HG03439 (cell line): ENCODE measurements at regions not wholly inside any gene's neighbourhood (a gene's known extent, or its start where the extent isn't known, plus 50 kb on each side); places are given as distances from the start of the nearest gene placed in this dataset.

Source experiments
- ATAC-seq: cut with Tn5 transposase; IDR thresholded peaks from one replicate; pipeline ENCODE4 v1.9.1; 2021; ENCODE audit warnings: mild to moderate bottlenecking, moderate library complexity; ENCODE audit not compliant: unreplicated experiment

DNA sequence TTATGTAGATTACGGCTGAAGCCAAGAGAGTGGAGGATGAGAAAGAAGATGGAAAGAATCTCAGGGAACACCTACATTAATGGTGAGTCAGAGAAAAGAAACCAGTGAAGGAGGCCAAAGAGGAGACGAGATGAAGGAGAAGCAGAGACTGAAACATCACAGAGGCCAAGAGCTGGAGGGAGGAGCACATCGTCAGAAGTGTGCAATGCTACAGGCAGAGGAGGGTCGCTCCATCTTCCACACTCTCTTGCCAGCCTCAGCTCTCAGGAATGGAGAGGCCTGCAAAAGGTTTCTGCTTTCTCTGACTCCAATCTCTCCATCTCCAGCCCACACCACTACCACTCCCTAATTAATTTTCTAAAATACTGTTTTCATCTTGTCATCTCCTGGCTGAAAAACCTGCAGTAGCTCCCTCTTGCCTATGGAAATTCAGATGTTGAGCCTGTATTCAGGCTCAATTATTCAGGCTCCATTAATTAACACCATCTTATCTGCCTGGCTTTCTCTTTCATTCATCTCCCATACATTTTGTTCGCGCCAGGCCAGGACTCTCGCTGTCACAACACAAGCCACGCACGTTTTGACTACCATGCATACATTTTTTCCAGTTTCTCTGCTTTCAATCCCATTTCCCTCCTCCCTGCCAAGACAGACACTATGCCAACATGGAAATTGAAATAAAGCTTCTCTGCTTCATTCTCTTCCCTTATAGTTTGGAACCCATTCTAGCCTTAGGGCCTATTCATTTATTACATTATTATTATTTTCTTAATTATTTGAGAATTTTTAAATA lies 165.8 kb downstream of the INHBA start:
- ATAC-seq = no peak

DNA sequence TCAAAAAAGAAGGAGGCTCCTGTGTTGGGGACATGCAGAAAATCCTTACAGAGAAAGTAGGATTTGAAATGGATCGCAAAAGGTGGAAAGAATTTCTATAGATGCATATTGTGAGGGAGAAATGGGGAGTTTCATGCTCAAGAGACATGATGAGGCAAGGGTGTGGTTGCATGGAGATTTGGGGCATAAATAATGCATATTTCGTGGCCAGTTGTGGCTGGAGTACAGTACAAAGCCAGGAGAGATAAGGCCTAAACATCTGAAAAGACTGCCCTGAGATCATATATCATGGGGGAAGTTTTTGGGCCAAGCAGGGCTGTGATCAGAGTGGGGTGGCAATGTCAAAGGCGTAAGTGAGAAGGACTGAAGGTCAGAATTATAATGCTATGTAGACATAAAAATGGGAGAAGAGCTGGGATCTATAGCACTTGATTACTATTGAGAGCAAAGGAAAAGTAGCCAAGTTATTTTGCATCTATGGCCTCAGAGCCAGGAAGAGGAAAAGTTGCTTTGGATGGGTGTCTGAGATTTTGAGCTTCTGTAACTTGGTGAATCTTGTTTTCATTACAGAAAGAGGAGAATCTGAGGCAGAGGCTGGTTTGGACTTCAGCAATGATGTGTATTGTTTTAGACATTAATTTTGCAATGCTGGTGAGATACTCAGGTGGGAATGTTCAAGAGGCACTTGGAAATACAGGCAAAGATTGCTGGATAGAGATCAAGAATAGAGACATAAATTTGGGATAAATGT lies 166.6 kb downstream of the INHBA start:
- no peak for ATAC-seq

DNA sequence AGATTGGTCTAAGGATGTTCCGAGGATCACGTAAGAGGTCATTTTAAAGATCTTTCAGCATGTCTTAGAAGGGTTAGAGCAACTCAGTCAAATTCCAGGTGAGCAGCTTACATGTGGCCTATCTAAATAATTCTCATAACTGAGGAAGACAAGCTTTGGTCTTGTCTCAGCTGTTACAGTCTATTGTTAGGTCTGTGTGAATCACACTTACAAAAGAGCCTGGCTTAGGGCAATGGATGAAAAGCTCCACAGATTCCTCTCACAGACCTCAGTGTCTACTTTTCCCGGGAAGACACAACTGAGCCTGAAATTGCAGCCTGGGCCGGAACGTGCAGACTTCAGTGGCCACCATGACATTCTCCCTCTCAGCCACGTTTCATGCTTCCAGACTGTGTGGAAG lies 173.1 kb downstream of the INHBA start:
- no peak for ATAC-seq

DNA sequence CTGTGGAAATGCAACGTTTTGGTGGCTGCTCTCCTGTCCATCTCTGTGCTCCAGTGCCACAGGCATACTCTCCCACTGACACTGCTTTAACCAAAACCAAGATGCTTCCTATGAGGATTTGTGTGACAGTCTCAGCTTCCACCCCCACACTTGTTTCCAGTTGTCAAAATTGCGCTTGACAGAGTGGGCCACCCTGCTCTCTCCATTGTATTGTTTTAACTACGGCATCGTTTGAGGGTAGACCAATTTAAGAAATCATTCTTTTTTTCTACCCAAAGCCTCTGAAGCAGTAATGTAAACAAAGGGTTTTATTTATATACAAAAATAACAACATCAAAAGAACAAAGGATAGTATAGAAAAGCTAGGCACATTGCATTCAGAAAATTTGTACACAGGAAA lies 178.0 kb downstream of the INHBA start:
- ATAC-seq = no peak

DNA sequence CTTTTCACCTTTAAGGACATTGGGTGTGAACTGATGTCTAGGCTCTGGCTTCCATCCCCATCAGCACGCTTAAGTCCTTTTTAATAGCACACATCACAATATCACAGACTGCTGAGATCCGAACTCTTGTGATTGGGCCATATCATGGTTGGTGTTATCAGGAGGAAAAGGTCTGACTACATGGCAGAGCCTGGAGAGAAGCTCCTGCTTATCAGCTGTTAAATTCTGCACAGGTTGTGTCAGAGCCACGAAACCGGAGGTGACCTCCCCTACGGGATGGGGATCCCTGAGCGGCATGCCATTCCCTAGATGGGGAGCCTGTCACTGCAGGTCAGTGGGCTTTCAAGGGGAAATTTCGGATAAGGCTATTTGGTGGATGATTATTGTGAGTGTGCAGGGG lies 182.4 kb downstream of the INHBA start:
- ATAC-seq = no peak

DNA sequence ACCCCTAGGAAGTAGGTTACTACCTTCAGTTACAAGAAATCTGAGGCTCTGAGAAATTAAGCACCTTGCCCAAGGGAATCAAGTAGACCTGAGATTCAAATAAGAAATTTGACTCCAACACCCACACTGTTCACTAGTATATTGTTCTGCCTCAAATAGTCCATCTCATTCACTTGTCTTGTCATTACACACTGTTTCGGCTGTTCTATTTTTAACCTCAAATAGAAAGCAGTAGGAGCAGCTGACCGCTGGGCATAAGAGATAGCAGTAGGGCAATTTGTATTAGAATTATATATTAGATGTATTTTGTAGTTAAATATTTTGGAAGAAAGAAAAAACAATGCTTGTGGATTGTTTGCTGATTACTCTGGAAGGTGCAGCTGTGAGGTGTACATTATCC lies 185.1 kb downstream of the INHBA start:
- no peak for ATAC-seq

DNA sequence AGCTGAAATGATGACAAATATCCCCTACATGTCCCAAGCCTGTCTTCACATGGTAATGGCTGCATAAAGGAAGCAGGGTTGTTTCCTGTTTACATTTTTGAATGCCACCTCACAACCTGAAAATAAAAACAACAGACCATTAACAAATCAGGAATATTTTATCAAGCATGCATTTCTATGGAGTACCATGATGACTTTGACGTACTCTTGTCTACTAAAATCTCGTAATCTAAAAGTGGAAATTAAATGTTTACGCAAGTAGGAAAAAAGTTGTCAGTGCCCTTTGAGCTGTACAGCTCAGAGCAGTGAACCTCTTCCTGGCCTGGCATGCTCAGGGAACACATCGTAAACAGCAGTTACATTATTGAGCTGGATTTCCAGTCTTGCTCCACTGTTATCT lies 194.1 kb downstream of the INHBA start:
- no peak for ATAC-seq

DNA sequence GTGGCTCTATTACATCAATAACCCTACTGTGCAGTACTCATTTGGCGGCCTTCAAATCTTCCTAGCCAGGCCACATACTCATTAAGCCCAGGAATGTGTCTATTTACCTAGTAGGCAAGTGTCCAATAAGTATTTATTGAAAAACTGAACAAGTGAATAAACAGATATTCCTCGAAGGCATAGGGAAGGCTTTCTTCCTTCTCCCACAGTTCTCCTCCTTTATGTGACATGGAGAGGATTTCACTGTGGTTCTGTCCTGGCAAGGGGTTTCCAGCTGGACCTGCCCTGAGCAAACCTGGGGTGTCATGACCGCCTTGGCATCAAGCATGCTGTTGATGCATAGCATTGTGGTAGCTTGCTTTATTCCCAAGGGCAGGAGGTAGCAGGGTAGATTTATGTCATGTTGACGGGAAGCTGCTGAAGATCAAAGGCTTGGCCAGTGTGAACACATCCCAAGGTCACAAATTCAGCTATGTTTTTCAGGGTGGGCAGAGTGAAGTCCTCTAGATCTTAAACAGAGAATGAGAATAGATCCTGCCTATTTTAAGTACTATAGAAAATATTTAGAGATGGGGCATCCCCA lies 195.1 kb downstream of the INHBA start:
- no peak for ATAC-seq

DNA sequence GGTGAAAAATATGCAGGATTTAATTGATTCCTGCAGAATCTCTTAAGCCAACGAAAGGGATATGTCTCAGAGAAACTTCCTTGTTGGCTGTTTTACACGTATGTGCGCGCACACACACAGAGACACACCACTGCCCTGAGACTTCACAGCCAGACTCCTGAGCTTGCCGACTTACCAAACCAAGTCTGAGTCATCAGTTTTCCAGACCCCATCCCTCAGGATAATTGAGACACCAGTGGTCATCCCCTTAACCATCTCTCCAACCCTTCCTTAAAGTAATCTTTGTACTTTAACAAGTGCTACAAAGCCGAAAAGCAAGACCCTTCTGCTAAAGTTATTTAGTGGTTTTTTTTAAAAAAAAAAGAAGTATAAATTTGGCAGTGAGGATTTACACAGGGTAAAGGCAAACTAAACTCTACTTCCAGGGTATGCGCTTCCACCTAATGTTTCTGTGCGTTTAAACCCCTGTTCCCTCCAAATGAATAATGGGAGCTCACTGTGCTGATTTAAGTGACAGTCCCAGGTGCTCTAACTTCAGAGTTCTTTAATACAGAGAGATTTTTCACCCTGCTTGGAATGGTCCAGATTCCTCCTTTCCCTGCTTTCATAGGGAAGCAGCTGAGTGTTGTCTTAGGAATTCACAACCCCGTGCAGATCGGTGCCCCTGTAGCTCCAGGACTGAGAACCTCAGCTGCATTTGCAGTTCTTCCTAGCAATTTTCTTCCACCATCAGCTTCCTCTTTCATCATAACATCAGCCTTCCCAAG lies 198.5 kb downstream of the INHBA start:
- ATAC-seq = no peak

DNA sequence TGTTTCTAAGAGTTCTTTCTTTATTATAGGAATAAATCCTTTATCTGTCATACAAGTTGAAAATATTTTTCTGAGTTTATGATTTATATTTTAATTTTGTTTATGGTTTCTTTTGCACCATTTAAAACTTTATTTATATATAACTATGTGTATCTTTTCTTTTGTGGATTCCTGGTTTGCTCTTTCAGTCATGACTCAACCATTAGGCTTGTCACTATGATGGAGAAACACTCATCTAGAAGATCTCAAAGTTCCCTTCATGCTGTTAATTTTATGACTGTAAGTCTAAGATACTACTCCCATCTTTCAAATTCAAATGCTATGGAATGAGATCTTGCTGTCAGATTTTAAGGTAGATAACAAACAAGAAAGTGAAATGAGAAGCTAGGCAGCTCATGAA lies 199.5 kb downstream of the INHBA start:
- ATAC-seq = no peak

DNA sequence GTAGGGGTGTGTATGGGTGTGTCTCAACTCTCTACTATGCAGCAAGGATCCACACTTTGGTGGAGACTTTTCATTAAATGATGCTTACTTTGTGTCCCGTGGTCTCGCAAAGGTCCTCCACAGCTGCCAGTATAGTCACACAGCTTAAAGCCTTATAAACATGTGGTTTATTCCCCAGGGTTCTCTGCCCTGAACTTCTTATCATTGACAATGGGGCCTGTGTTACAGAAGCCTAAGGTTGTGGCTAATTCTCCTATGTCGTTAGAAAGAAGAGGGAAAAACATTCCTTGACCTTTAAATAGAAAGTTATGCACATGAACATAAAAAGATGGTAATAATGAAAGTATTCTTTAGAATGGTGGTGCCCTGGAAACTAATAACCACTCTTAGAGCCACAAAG lies 201.4 kb downstream of the INHBA start:
- no peak for ATAC-seq

DNA sequence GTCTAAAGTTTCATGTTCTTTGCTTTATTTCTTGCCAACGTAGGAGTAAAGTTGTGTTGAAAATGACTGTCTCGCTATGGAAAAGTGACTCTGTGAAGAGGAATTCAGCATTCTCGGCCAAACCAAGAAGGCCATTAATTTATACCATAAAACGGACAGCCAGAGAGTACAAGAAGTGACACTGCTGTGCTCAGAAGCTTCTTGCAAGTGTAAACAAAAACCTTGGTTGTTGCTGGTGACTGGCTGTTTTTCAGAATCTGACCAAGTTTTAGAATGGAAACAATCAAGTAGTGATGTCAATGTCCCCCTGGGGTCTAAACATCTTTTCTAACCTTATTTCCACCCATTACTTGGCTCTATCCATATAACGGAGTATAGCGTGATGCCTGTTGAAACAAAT lies 201.9 kb downstream of the INHBA start:
- ATAC-seq = no peak

DNA sequence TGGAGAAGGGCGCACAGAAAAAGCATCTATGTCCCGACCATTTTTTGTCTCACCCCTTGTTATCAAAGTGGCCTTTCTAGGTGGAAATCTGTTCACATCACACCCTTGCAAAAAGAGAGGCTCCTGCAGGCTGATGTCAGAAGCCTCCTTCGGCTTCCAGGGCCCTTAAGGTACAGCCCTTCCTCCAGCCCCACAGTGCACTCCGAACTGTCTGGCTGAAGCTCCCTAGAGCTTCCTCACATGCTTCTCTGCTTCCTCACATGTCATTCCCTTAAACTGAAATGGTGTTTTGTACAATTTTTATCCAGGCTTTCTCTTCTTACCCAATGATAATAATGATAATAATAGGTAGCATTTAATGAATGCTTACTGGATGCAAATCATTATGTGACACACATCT lies 210.3 kb downstream of the INHBA start:
- no peak for ATAC-seq

DNA sequence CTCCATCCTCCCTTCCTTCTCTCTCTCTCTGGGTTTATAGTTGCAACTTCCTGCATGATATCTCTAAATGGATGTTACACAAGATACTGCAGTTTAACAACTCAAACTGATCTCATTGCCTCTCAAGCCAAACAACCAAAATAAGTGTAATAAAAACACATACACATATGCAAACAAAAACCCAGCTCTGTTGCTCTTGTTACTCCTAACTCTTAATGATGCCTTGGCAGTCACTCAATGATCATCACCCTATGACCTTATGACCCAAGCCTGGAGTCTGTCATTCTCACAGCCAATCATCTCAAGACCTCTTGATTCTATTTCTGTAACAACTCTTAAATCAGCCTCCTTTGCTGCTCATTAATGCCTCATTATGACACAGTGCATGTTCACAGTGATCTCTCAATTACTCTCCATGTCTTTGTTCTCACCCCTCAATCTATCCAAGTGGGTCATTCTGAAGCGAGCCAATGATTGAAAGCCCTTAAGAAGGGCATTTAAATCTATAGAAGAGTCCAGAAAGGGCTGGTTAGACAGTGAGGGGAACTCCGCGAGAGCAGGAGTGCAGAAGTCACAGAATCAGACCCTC lies 210.9 kb downstream of the INHBA start:
- ATAC-seq = no peak

DNA sequence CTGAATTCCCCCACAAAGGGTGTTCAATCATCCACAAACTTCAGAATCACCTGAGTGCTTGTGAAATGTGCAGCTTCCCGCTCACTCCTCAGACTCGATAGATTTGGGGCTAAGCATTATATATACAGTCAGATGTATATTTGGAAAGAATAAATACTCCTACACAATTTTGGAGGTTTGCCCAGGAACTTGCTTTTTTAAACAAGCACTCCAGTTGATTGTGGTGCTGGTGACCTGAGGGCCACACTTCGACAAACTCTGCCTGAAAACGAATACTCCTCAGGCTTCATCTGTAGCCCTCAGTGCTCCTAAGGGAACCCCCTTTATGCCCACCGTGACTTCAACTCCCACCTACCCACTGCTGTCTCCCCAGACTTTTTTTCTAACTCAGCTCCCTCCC lies 211.6 kb downstream of the INHBA start:
- ATAC-seq = no peak

DNA sequence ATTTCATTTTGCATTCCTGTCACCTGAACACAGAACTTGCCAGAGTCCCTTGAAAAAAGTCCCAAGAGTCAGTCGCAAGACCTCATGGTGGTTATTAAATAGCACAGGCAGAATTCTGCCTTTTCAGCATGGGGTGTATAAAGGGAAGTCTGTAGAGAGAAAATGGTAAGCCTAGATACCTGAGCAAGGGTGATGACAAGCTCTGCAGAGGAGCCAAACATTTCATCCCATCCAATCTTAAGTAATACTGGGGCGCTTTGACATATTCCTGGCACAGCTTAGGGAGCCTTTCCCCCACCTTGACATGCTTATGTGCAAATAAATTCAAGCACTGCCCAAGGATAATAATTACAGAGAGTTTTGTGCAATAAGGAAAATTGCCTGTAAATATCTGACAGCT lies 213.0 kb downstream of the INHBA start:
- no peak for ATAC-seq

DNA sequence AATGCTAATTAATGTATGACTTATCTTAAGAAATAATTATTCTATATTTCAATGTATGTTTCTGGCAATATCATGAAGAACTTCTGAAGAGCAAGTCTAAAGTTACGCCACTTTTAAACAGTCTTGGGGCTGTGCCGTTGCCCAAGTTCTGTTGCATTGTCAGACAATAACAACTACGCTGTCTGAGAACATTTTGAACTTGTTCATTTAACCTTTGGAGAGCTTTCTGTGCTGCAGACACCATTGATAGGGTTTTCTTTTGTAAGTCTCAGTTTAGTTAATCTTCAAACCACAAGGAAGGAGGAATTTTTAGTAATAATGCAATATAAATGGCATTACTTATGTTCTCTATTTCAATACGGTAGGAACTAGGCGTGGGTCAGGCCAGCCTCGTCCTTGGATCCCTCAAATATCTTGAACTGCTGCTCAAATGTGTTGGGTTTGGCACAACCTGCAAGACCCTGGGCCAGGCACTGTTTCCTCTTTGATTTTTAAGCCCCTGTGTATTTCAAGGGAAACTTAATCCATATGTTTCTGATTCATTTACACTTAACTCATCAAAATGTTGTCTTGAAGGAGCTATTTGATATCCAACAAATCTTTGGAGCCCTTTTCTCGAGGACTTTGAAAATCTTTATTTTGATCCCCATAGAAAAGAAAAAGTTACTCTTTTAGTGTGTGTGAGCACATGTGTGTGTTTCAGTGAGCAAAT lies 215.5 kb downstream of the INHBA start:
- ATAC-seq = no peak

DNA sequence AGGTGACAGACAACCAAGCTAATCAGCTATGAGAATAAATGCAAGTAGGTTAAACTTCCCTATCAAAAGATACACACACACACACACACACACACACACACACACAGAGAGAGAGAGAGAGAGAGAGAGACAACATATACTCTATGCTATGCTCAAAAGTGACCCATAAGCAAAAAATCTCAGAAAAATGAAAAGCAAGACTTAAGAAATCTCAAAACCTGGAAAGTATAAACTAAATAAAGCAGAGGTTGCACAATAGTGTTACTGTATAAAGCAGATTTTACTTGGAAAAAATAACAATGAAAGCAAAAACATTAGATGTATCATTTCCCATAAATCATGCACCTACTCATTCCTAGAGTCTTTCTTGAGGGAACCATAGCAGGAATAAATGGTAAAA lies 221.5 kb downstream of the INHBA start:
- no peak for ATAC-seq

DNA sequence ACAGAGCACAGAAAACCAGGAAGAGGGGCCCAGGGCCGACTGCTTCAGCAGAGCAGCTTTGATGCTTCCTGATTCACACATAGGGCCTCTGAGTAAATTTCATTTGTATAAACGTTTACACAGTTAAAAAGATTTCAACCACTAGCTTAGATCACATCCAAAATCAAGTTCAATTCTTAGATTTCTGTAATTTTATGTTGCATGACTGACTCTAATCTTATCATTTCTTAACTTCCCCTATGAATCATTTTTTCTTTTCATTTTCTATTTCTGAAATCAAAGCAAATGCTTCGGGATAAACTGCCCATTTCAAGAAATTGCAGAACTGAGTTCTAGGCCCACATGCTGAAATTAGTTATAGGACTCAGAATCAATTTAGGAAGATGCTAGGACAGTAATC lies 224.7 kb downstream of the INHBA start:
- no peak for ATAC-seq

DNA sequence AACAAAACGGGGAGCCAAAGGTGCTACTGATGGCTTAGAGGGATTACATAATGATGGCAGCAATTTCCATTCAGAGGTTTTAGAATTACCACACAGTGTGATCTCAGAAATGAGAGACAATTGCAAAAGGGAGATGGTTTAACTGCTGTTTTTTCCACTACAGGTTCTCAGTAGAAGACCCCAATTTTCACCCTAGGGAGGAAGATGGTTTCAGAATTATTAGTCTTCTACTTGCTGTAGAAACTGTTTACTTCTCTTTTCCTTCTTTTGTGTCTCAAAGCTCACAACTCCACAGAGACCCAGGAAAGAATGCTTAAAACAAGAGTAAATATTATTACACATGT lies 226.5 kb downstream of the INHBA start:
- no peak for ATAC-seq
